B cell (primary cell): ENCODE measurements at regions not wholly inside any gene's neighbourhood (a gene's known extent, or its start where the extent isn't known, plus 50 kb on each side); places are given as distances from the start of the nearest gene placed in this dataset.

Experiments
- EZH2 ChIP-seq: IDR thresholded peaks from 2 replicates; pipeline ENCODE4 v1.6.1; 2012; ENCODE audit warnings: borderline replicate concordance, low read depth, mild to moderate bottlenecking, moderate library complexity, low read length; ENCODE audit not compliant: insufficient read depth, poor library complexity, severe bottlenecking
- TF ChIP-seq, protein P1 (sequence below): fragments of 200-600 bp; IDR thresholded peaks from one replicate; pipeline ENCODE4 v1.8.0; 2022; ENCODE audit warnings: antibody characterized with exemption, mild to moderate bottlenecking

DNA sequence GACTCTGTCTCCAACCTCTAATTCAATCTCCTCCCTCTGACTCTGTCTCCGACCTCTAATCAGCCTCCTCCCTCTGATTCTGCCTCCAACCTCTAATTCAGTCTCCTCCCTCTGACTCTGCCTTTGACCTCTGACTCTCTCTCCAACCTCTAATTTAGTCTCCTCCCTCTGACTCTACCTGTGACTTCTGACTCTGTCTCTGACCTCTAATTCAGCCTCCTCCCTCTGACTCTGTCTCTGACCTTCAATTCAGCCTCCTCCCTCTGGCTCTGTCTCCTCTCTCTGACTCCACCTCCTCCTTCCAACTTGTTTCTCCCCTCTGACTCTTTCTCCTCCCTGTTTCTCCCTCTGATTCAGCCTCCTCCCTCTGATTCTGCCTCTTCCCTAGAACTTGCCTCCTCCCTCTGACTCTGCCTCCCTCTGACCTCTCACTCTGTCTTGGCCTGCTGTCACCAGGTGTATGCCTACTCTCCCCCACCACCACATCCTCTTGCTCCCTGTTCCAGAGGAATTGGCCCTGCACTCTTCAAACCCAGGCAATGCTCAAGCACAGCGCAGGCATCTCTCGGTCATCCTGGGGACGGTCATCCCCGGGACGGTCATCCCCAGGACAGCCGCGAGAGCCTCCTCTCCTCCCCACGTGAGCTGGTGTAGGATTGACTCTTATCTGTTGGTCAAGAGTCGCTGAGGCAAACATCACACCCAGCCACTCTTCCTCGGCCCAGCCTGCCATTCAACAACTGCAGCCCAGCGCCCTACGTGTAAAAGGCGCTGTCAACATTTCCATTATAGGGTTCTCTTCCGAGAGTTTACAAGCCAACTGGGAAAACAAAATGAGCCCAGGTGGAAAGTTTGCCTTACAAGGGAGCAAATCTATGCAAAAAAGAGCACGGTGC is 60.2 kb downstream of the ZIC5 start:
- TF ChIP-seq EZH2, result no peak
- TF ChIP-seq, protein P1, sequence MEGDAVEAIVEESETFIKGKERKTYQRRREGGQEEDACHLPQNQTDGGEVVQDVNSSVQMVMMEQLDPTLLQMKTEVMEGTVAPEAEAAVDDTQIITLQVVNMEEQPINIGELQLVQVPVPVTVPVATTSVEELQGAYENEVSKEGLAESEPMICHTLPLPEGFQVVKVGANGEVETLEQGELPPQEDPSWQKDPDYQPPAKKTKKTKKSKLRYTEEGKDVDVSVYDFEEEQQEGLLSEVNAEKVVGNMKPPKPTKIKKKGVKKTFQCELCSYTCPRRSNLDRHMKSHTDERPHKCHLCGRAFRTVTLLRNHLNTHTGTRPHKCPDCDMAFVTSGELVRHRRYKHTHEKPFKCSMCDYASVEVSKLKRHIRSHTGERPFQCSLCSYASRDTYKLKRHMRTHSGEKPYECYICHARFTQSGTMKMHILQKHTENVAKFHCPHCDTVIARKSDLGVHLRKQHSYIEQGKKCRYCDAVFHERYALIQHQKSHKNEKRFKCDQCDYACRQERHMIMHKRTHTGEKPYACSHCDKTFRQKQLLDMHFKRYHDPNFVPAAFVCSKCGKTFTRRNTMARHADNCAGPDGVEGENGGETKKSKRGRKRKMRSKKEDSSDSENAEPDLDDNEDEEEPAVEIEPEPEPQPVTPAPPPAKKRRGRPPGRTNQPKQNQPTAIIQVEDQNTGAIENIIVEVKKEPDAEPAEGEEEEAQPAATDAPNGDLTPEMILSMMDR, result no peak
